GM23338 (cell line): ENCODE measurements at regions not wholly inside any gene's neighbourhood (a gene's known extent, or its start where the extent isn't known, plus 50 kb on each side); places are given as distances from the start of the nearest gene placed in this dataset.

Experiments used
- ATAC-seq: fragments of 200-7000 bp; cut with Tn5 transposase; 3 replicates; pipeline ENCODE4 v1.9.1; 2020
- DNase-seq: peaks from one replicate; pipeline ENCODE4 v3.0.0-alpha.2; 2015; ENCODE audit warnings: low spot score
- H2AFZ ChIP-seq: fragments of 200-600 bp; sonication (generic); 2 replicates; pipeline ENCODE4 v1.8.0; 2016; ENCODE audit warnings: antibody characterized with exemption, mild to moderate bottlenecking, moderate library complexity
- H3F3A ChIP-seq: fragments of 200-600 bp; sonication (generic); replicated peaks from 2 replicates; pipeline ENCODE4 v1.8.0; 2017; ENCODE audit warnings: antibody characterized with exemption, mixed run types, low read depth
- H3K27ac ChIP-seq: fragments of 200-600 bp; sonication (generic); 2 replicates; pipeline ENCODE4 v1.6.1; 2016; ENCODE audit warnings: low read depth
- H3K27me3 ChIP-seq: fragments of 200-600 bp; sonication (generic); 2 replicates; pipeline ENCODE4 v1.8.0; 2016; ENCODE audit warnings: mild to moderate bottlenecking, mixed run types, moderate library complexity; ENCODE audit not compliant: insufficient read depth
- H3K36me3 ChIP-seq: fragments of 200-600 bp; sonication (generic); 2 replicates; pipeline ENCODE4 v1.8.0; 2016; ENCODE audit warnings: mild to moderate bottlenecking; ENCODE audit not compliant: insufficient read depth
- H3K4me1 ChIP-seq: fragments of 200-600 bp; sonication (generic); 2 replicates; pipeline ENCODE4 v1.8.0; 2016; ENCODE audit warnings: mild to moderate bottlenecking, moderate library complexity; ENCODE audit not compliant: insufficient read depth
- H3K4me2 ChIP-seq: fragments of 200-600 bp; sonication (generic); 2 replicates; pipeline ENCODE4 v1.7.1; 2017; ENCODE audit warnings: mixed run types
- H3K4me3 ChIP-seq: fragments of 200-600 bp; sonication (generic); 2 replicates; pipeline ENCODE4 v1.6.1; 2016; ENCODE audit warnings: mixed run types
- H3K79me2 ChIP-seq: fragments of 200-600 bp; sonication (generic); replicated peaks from 2 replicates; pipeline ENCODE4 v1.8.0; 2017; ENCODE audit warnings: mild to moderate bottlenecking; ENCODE audit not compliant: insufficient read depth
- H3K9me2 ChIP-seq: fragments of 200-600 bp; sonication (generic); 2 replicates; pipeline ENCODE4 v1.8.0; 2017; ENCODE audit not compliant: insufficient read depth
- H4K20me1 ChIP-seq: fragments of 200-600 bp; sonication (generic); replicated peaks from 2 replicates; pipeline ENCODE4 v1.8.0; 2017; ENCODE audit warnings: mild to moderate bottlenecking; ENCODE audit not compliant: insufficient read depth
- H3K27ac Mint-ChIP-seq: 2 replicates; pipeline ENCODE4 v1.8.0; 2020; ENCODE audit warnings: inconsistent platforms, mild to moderate bottlenecking, moderate library complexity, mixed read lengths
- H3K27me3 Mint-ChIP-seq: 3 replicates; pipeline ENCODE4 v1.8.0; 2022; ENCODE audit warnings: low read depth, mild to moderate bottlenecking, moderate library complexity, mixed read lengths, inconsistent platforms; ENCODE audit not compliant: insufficient read depth, poor library complexity
- H3K36me3 Mint-ChIP-seq: 3 replicates; pipeline ENCODE4 v1.8.0; 2021; ENCODE audit warnings: low read depth, mild to moderate bottlenecking, inconsistent platforms, moderate library complexity, mixed read lengths
- H3K4me1 Mint-ChIP-seq: 3 replicates; pipeline ENCODE4 v1.8.0; 2020; ENCODE audit warnings: mild to moderate bottlenecking, inconsistent platforms, mixed read lengths
- H3K4me3 Mint-ChIP-seq: 3 replicates; pipeline ENCODE4 v1.8.0; 2021; ENCODE audit warnings: moderate library complexity, mild to moderate bottlenecking, inconsistent platforms, mixed read lengths
- H3K9me3 Mint-ChIP-seq: 3 replicates; pipeline ENCODE4 v1.8.0; 2020; ENCODE audit warnings: moderate library complexity, mild to moderate bottlenecking, inconsistent platforms, mixed read lengths
- CREB1 ChIP-seq: fragments of 250-450 bp; sonication (Bioruptor Pico); IDR thresholded peaks from 2 replicates; pipeline ENCODE4 v1.5.0; 2020; ENCODE audit warnings: low read depth, mild to moderate bottlenecking, moderate library complexity
- EZH2 ChIP-seq: fragments of 200-600 bp; sonication (generic); IDR thresholded peaks from one replicate; pipeline ENCODE4 v1.8.0; 2017; ENCODE audit warnings: antibody characterized with exemption, mild to moderate bottlenecking, low read depth; ENCODE audit not compliant: unreplicated experiment
- EZH2phosphoT487 ChIP-seq: fragments of 200-600 bp; sonication (generic); IDR thresholded peaks from one replicate; pipeline ENCODE4 v1.8.1; 2018; ENCODE audit warnings: antibody characterized with exemption; ENCODE audit not compliant: unreplicated experiment
- JUNB ChIP-seq: IDR thresholded peaks from one replicate; pipeline ENCODE4 v1.6.1; 2016; ENCODE audit warnings: antibody characterized with exemption; ENCODE audit not compliant: unreplicated experiment
- NANOG ChIP-seq: IDR thresholded peaks from 2 replicates; pipeline ENCODE4 v1.6.1; 2016; ENCODE audit warnings: antibody characterized with exemption, borderline replicate concordance
- POLR2AphosphoS5 ChIP-seq: IDR thresholded peaks from 2 replicates; pipeline ENCODE4 v1.6.1; 2016; ENCODE audit warnings: antibody characterized with exemption, low read depth
- REST ChIP-seq: IDR thresholded peaks from one replicate; pipeline ENCODE4 v1.6.1; 2018; ENCODE audit warnings: antibody characterized with exemption; ENCODE audit not compliant: unreplicated experiment
- STAT1 ChIP-seq: IDR thresholded peaks from one replicate; pipeline ENCODE4 v1.6.1; 2016; ENCODE audit warnings: antibody characterized with exemption; ENCODE audit not compliant: unreplicated experiment
- ZNF114 ChIP-seq: fragments of 250-450 bp; sonication (Bioruptor Pico); IDR thresholded peaks from 2 replicates; pipeline ENCODE4 v1.5.0; 2020; ENCODE audit warnings: mild to moderate bottlenecking, moderate library complexity
- ZNF331 ChIP-seq: fragments of 250-450 bp; sonication (Bioruptor Pico); IDR thresholded peaks from 2 replicates; pipeline ENCODE4 v1.5.0; 2020; ENCODE audit warnings: low read depth, mild to moderate bottlenecking, moderate library complexity
- ZNF462 ChIP-seq: fragments of 250-450 bp; sonication (Bioruptor Pico); IDR thresholded peaks from 2 replicates; pipeline ENCODE4 v1.5.0; 2020; ENCODE audit warnings: mild to moderate bottlenecking, moderate library complexity
- TF ChIP-seq, protein P1 (sequence below), 2 experiments: fragments of 200-600 bp in 1 of 2; sonication (generic) in 1 of 2; conservative IDR thresholded peaks; 2 replicates each; pipeline versions ENCODE4 v1.5.1 to v1.6.1; 2016 to 2017; ENCODE audit warnings: antibody characterized with exemption in 2 of 2, low read depth in 2 of 2, mild to moderate bottlenecking in 2 of 2, moderate library complexity in 1 of 2
- TF ChIP-seq, protein P2 (sequence below): IDR thresholded peaks from 2 replicates; pipeline ENCODE4 v1.6.1; 2016; ENCODE audit warnings: antibody characterized with exemption

DNA sequence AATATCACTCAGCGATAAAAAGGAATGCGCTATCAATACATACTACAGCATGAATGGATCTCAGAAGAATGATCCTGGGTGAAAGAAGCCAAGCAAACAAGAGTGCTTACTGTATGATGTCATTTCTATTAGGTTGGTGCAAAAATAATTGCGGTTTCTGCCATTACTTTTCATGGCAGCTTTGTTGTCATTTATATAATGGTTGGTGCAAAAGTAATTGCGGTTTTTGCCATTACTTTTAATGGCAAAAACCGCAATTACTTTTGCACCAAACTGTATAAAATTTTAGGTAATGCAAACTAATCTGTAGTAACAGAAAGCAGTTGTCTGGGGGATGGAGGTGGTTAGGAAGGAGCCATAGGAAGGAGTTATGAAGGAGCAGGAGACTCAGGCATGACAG lies 318.3 kb upstream of the ZMIZ1 start:
- H3K4me1 Mint-ChIP-seq, result peaks cover 23% of the 10 kb centered on the region
- no peak overlapping the region for H3K27ac Mint-ChIP-seq
- Histone ChIP-seq H3K9me2 (peaks cover 13% of the 10 kb centered on the region), H3K36me3 (no peaks in the 10 kb centered on the region), H2AFZ (no peak overlapping the region), H3F3A (no peaks in the 10 kb centered on the region), H3K79me2 (no peaks in the 10 kb centered on the region), H3K27me3 (no peaks in the 10 kb centered on the region), H3K4me1 (no peaks in the 10 kb centered on the region), H3K27ac (no peak overlapping the region), H3K4me2 (no peak overlapping the region), H3K4me3 (no peak overlapping the region), H4K20me1 (no peaks in the 10 kb centered on the region)
- ATAC-seq (no peak), DNase-seq (no peak)
- H3K4me3 Mint-ChIP-seq, result no peak overlapping the region
- no peaks in the 10 kb centered on the region for H3K9me3 Mint-ChIP-seq
- TF ChIP-seq ZNF462 (CRISPR knock-in tag), result no peak
- TF ChIP-seq JUNB, result no peak
- no peak for TF ChIP-seq ZNF331
- no peak for TF ChIP-seq NANOG
- TF ChIP-seq, protein P1, sequence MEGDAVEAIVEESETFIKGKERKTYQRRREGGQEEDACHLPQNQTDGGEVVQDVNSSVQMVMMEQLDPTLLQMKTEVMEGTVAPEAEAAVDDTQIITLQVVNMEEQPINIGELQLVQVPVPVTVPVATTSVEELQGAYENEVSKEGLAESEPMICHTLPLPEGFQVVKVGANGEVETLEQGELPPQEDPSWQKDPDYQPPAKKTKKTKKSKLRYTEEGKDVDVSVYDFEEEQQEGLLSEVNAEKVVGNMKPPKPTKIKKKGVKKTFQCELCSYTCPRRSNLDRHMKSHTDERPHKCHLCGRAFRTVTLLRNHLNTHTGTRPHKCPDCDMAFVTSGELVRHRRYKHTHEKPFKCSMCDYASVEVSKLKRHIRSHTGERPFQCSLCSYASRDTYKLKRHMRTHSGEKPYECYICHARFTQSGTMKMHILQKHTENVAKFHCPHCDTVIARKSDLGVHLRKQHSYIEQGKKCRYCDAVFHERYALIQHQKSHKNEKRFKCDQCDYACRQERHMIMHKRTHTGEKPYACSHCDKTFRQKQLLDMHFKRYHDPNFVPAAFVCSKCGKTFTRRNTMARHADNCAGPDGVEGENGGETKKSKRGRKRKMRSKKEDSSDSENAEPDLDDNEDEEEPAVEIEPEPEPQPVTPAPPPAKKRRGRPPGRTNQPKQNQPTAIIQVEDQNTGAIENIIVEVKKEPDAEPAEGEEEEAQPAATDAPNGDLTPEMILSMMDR (conservative IDR thresholded peaks at IDR 0.05; ENCODE audit: low read depth in 2 of 2), result no peak
- TF ChIP-seq EZH2phosphoT487, result no peak
- TF ChIP-seq, protein P2, sequence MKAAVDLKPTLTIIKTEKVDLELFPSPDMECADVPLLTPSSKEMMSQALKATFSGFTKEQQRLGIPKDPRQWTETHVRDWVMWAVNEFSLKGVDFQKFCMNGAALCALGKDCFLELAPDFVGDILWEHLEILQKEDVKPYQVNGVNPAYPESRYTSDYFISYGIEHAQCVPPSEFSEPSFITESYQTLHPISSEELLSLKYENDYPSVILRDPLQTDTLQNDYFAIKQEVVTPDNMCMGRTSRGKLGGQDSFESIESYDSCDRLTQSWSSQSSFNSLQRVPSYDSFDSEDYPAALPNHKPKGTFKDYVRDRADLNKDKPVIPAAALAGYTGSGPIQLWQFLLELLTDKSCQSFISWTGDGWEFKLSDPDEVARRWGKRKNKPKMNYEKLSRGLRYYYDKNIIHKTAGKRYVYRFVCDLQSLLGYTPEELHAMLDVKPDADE, result no peak
- TF ChIP-seq EZH2, result no peak
- TF ChIP-seq CREB1, result no peak
- no peak for TF ChIP-seq POLR2AphosphoS5
- TF ChIP-seq ZNF114 (CRISPR knock-in tag), result no peak
- TF ChIP-seq REST, result no peak
- TF ChIP-seq STAT1, result no peak
- peaks cover 12% of the 10 kb centered on the region for H3K27me3 Mint-ChIP-seq
- no peaks in the 10 kb centered on the region for H3K36me3 Mint-ChIP-seq
